Calu3 (cell line): ENCODE measurements at regions not wholly inside any gene's neighbourhood (a gene's known extent, or its start where the extent isn't known, plus 50 kb on each side); places are given as distances from the start of the nearest gene placed in this dataset.

Source experiments
- BruUV-seq: library from RNA; stranded (reverse); fragments of 400-500 nt; replicated peaks from 2 replicates; lab custom pipeline; 2021; lab: Mats Ljungman, UMichigan
- CTCF ChIA-PET: fragments of 300-600 bp; sonication (Branson Sonifier 250); formaldehyde crosslinking; loops from one replicate; lab custom pipeline; 2022; ENCODE audit warnings: antibody characterized with exemption; lab: Charles Lee
- DNase-seq: peaks from one replicate; pipeline ENCODE4 v3.0.0; 2022
- H3K27ac Mint-ChIP-seq: one replicate; pipeline ENCODE4 v1.8.0; 2022; ENCODE audit warnings: mixed read lengths; ENCODE audit not compliant: unreplicated experiment
- H3K27me3 Mint-ChIP-seq: one replicate; pipeline ENCODE4 v1.8.0; 2022; ENCODE audit warnings: mixed read lengths; ENCODE audit not compliant: unreplicated experiment
- H3K36me3 Mint-ChIP-seq: one replicate; pipeline ENCODE4 v1.8.0; 2022; ENCODE audit warnings: mild to moderate bottlenecking, moderate library complexity, mixed read lengths; ENCODE audit not compliant: insufficient read depth, unreplicated experiment
- H3K4me1 Mint-ChIP-seq: one replicate; pipeline ENCODE4 v1.8.0; 2022; ENCODE audit warnings: mild to moderate bottlenecking, low read depth, mixed read lengths; ENCODE audit not compliant: unreplicated experiment
- H3K4me3 Mint-ChIP-seq: one replicate; pipeline ENCODE4 v1.8.0; 2022; ENCODE audit warnings: mild to moderate bottlenecking, low read depth, moderate library complexity, mixed read lengths; ENCODE audit not compliant: unreplicated experiment
- H3K9me3 Mint-ChIP-seq: one replicate; pipeline ENCODE4 v1.8.0; 2022; ENCODE audit warnings: low read depth, mixed read lengths; ENCODE audit not compliant: unreplicated experiment
- CTCF ChIP-seq: fragments of 200-600 bp; IDR thresholded peaks from one replicate; pipeline ENCODE4 v1.8.0; 2022; ENCODE audit warnings: antibody characterized with exemption; ENCODE audit not compliant: unreplicated experiment
- intact Hi-C: fragments of 100-400 bp; cut with micrococcal nuclease; formaldehyde crosslinking; loops from one replicate; pipeline ENCODE4 v1.10.0; 2022; ENCODE audit not compliant: unreplicated experiment

GRCh38 chr11:71383461-71383860, 64.7 kb downstream of the DHCR7 start:
- Mint-ChIP-seq H3K4me3 (no peak overlapping the region), H3K4me1 (no peaks in the 10 kb centered on the region), H3K9me3 (no peaks in the 10 kb centered on the region), H3K36me3 (no peaks in the 10 kb centered on the region), H3K27ac (no peak overlapping the region), H3K27me3 (peaks cover 74% of the 10 kb centered on the region)
- CTCF ChIA-PET = no interaction called here
- DNase-seq = no peak
- BruUV-seq = no TSS peak
- intact Hi-C loops = no loop called here
- no peak for TF ChIP-seq CTCF

GRCh38 chr11:71381781-71382505, 66.2 kb downstream of the DHCR7 start:
- Mint-ChIP-seq H3K27ac (no peak overlapping the region), H3K27me3 (peaks cover 74% of the 10 kb centered on the region), H3K36me3 (no peaks in the 10 kb centered on the region), H3K4me1 (no peaks in the 10 kb centered on the region), H3K9me3 (no peaks in the 10 kb centered on the region), H3K4me3 (no peak overlapping the region)
- TF ChIP-seq CTCF = no peak
- no peak for DNase-seq
- CTCF ChIA-PET = interaction anchor here (1.0 kb wide), 1 partner anchor 10 kb away, joined by 5 read pairs; no protein-coding TSS in a partner anchor
- BruUV-seq = no TSS peak
- intact Hi-C loops = no loop called here

- no peak overlapping the region for H3K27ac Mint-ChIP-seq
- no peak for TF ChIP-seq CTCF
- CTCF ChIA-PET = no interaction called here
- intact Hi-C loops = no loop called here
- H3K4me3 Mint-ChIP-seq = no peak overlapping the region
- no peaks in the 10 kb centered on the region for H3K9me3 Mint-ChIP-seq
- BruUV-seq = no TSS peak
- DNase-seq = no peak
- H3K36me3 Mint-ChIP-seq = no peaks in the 10 kb centered on the region
- no peaks in the 10 kb centered on the region for H3K4me1 Mint-ChIP-seq
- H3K27me3 Mint-ChIP-seq = peaks cover 74% of the 10 kb centered on the region
Observed at GRCh38 chr11:71379701-71380100, 68.5 kb downstream of the DHCR7 start.

- Mint-ChIP-seq H3K36me3 (no peaks in the 10 kb centered on the region), H3K4me3 (no peak overlapping the region), H3K27me3 (peaks cover 58% of the 10 kb centered on the region), H3K4me1 (no peaks in the 10 kb centered on the region), H3K27ac (no peak overlapping the region), H3K9me3 (no peaks in the 10 kb centered on the region)
- CTCF ChIA-PET = no interaction called here
- intact Hi-C loops = no loop called here
- BruUV-seq = no TSS peak
- TF ChIP-seq CTCF = no peak
- no peak for DNase-seq
Observed at GRCh38 chr11:71373791-71374454, 74.3 kb downstream of the DHCR7 start.
